ENCODE measurements at regions not wholly inside any gene's neighbourhood (a gene's known extent, or its start where the extent isn't known, plus 50 kb on each side); places are given as distances from the start of the nearest gene placed in this dataset.
"Not testable (repeated sequence)": the region's sequence is repeated elsewhere in the genome, so short reads cannot be mapped to it uniquely, and the experiment has no call there.

GRCh38 chr3:88744896-88745295 lies 362.5 kb upstream of the EPHA3 start:
- ChIA-PET POLR2A (no interaction called here), CTCF (no interaction called here)
- Histone ChIP-seq H3K4me3 (ENCODE audit: low read depth, low read length) (no peak overlapping the region), H3K9me3 (ENCODE audit: control insufficient read depth, insufficient read depth, low read length) (no peaks in the 10 kb centered on the region), H3K27ac (ENCODE audit: low read depth, low read length) (no peak overlapping the region), H3K27me3 (ENCODE audit: control insufficient read depth, insufficient read depth, low read length) (no peaks in the 10 kb centered on the region)
- no peak for DNase-seq (ENCODE audit: low read depth, low spot score)
- TF ChIP-seq, protein P1, sequence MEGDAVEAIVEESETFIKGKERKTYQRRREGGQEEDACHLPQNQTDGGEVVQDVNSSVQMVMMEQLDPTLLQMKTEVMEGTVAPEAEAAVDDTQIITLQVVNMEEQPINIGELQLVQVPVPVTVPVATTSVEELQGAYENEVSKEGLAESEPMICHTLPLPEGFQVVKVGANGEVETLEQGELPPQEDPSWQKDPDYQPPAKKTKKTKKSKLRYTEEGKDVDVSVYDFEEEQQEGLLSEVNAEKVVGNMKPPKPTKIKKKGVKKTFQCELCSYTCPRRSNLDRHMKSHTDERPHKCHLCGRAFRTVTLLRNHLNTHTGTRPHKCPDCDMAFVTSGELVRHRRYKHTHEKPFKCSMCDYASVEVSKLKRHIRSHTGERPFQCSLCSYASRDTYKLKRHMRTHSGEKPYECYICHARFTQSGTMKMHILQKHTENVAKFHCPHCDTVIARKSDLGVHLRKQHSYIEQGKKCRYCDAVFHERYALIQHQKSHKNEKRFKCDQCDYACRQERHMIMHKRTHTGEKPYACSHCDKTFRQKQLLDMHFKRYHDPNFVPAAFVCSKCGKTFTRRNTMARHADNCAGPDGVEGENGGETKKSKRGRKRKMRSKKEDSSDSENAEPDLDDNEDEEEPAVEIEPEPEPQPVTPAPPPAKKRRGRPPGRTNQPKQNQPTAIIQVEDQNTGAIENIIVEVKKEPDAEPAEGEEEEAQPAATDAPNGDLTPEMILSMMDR (IDR thresholded peaks at IDR 0.05; ENCODE audit: low read depth, low read length) = no peak

- H3K27ac ChIP-seq (ENCODE audit: low read depth, low read length); H3K4me3 ChIP-seq (ENCODE audit: low read depth, low read length); H3K9me3 ChIP-seq (ENCODE audit: control insufficient read depth, insufficient read depth, low read length); H3K27me3 ChIP-seq (ENCODE audit: control insufficient read depth, insufficient read depth, low read length); CTCF ChIA-PET; POLR2A ChIA-PET; DNase-seq (ENCODE audit: low read depth, low spot score): not testable (repeated sequence)
Observed at GRCh38 chr3:88747145-88747544, 360.3 kb upstream of the EPHA3 start.

GRCh38 chr3:88758676-88759075 lies 348.7 kb upstream of the EPHA3 start:
- H3K27ac ChIP-seq (ENCODE audit: low read depth, low read length) = no peak overlapping the region
- ChIA-PET CTCF (no interaction called here), POLR2A (no interaction called here)

GRCh38 chr3:88767746-88768145 lies 339.7 kb upstream of the EPHA3 start:
- H3K4me3 ChIP-seq (ENCODE audit: low read depth, low read length) = no peak overlapping the region
- H3K27me3 ChIP-seq (ENCODE audit: control insufficient read depth, insufficient read depth, low read length) = no peaks in the 10 kb centered on the region
- ChIA-PET CTCF (no interaction called here), POLR2A (no interaction called here)
- H3K9me3 ChIP-seq (ENCODE audit: control insufficient read depth, insufficient read depth, low read length) = no peaks in the 10 kb centered on the region
- H3K27ac ChIP-seq (ENCODE audit: low read depth, low read length) = no peak overlapping the region
- TF ChIP-seq, protein P1 (IDR thresholded peaks at IDR 0.05; ENCODE audit: low read depth, low read length) = no peak
- DNase-seq (ENCODE audit: low read depth, low spot score) = no peak

More at GRCh38 chr3:88758676-88759075, 348.7 kb upstream of the EPHA3 start:
- H3K9me3 ChIP-seq (ENCODE audit: control insufficient read depth, insufficient read depth, low read length) = no peaks in the 10 kb centered on the region
- no peak for DNase-seq (ENCODE audit: low read depth, low spot score)
- TF ChIP-seq, protein P1 (IDR thresholded peaks at IDR 0.05; ENCODE audit: low read depth, low read length) = no peak
- H3K4me3 ChIP-seq (ENCODE audit: low read depth, low read length) = no peak overlapping the region
- no peaks in the 10 kb centered on the region for H3K27me3 ChIP-seq (ENCODE audit: control insufficient read depth, insufficient read depth, low read length)

DNA sequence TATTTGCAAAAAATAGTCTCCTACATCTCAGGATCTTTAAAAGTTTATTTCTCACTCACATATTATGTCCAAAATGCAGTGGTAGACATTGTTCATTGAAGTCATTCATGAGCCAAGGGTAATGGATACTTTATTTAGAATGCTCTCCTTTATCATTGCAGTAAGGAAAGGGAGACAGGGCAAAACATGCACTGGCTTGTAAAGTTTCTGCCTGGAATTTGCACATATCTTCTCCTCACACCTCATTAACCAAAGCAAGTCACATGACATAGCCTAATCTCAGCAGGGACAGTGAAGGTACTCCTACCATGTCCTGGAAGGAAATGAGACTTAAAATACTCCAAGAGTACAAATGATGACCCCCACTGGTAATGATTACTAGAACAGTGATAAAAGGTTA lies 333.7 kb upstream of the EPHA3 start:
- ChIA-PET POLR2A (no interaction called here), CTCF (no interaction called here)
- no peak overlapping the region for H3K27ac ChIP-seq (ENCODE audit: low read depth, low read length)
- H3K27me3 ChIP-seq (ENCODE audit: control insufficient read depth, insufficient read depth, low read length) = no peaks in the 10 kb centered on the region
- H3K9me3 ChIP-seq (ENCODE audit: control insufficient read depth, insufficient read depth, low read length) = no peaks in the 10 kb centered on the region
- no peak overlapping the region for H3K4me3 ChIP-seq (ENCODE audit: low read depth, low read length)
- no peak for DNase-seq (ENCODE audit: low read depth, low spot score)
- TF ChIP-seq, protein P1 (IDR thresholded peaks at IDR 0.05; ENCODE audit: low read depth, low read length) = no peak

Measured in AG04450 (cell line).